Hippocampal formation (tissue), 2 donors: ENCODE measurements at regions not wholly inside any gene's neighbourhood (a gene's known extent, or its start where the extent isn't known, plus 50 kb on each side); places are given as distances from the start of the nearest gene placed in this dataset.

Experiments used
- DNase-seq, 2 donors: peaks; one replicate each; lab custom pipeline; 2025; lab: John Stamatoyannopoulos, UW

DNA sequence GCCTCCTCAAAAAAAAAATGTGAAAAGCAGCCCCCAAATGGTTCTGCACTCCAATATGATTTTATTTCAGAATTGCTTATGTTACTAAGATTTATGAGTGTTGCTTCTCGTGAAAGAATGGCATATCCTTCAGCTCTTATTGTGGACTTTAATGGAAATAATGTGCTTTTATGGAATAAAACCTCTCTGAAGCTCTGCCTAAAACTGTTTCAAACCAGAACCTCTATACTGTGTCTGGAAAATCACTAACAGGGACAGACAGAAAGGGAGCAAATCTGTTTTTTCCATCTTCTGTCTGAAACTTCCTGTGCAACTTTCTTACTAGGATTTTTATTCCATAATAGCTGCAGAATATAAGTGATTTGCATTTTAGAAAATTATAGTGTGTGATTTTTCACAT lies 493.1 kb downstream of the ANKRD50 start:
- no peak for DNase-seq

DNA sequence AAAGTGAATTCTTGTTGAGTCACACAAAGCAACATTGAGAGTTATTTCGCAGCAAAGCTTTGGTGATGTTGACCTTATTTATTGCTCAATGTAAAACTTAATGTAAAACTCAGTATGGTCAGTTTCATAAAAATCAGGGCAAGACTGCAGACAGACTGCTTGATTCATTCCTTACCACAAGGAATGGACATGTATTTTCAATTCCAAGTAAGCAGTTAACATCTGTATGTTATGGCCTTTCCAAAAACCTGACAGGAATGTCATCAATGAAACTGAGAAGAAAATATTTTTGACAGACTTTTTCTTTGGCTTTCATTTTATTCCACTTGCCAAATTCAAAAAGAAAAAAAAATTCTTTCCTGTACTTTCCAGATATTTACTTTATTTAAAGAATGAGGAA lies 488.3 kb downstream of the ANKRD50 start:
- no peak for DNase-seq

DNA sequence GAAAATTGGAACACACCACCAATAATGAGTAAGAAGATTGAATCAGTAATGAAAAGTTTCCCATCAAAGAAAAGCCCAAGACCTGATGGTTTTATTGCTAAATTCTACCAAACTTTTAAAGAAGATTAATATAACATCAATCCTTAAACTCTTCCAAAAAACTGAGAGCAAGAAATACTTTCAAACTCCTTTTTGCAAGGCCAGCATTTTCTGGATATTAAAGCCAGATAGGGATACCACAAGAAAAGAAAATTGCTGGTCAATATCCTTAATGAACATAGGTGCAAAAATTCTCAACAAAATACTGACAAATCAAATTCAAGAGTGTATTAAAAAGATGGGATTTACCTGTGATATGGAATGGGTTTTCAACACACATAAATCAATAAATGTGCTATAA lies 484.6 kb downstream of the ANKRD50 start:
- DNase-seq = no peak

DNA sequence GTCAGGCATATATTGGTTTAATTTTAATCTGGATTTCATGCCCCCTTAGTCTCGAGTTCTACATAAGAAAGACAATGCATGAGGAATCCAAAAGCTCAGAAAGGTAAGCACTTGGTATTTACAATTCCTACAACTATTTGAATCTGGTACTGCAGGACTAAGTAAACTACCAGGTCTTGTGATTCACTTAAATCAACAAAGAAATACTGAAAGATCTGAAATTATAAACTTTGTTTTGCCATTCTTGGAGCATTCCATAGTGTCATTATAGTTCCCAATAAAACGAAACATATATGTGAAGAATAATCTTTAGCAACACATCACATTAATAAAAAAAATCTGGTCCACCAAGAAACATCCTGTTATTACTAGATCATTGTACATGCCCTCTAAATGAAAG lies 482.3 kb downstream of the ANKRD50 start:
- no peak for DNase-seq

DNA sequence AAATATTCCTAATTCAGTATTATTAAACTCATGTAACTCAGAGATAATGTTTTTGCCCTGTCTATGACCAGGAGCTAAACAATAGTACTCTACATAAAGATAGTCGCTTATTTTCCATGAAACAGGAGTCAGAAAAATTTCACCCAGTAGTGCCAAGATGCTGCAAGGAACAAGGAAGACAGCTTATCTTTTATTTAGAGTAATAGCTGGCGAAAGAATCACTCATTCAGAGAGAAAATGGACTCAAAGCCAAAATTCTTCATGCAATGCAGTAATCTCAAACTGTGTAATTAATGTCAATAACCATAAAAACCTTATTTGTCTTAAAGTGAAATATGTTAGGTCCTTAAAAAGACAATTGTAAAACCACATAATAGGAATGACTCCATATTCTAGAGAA lies 477.8 kb downstream of the ANKRD50 start:
- no peak for DNase-seq

DNA sequence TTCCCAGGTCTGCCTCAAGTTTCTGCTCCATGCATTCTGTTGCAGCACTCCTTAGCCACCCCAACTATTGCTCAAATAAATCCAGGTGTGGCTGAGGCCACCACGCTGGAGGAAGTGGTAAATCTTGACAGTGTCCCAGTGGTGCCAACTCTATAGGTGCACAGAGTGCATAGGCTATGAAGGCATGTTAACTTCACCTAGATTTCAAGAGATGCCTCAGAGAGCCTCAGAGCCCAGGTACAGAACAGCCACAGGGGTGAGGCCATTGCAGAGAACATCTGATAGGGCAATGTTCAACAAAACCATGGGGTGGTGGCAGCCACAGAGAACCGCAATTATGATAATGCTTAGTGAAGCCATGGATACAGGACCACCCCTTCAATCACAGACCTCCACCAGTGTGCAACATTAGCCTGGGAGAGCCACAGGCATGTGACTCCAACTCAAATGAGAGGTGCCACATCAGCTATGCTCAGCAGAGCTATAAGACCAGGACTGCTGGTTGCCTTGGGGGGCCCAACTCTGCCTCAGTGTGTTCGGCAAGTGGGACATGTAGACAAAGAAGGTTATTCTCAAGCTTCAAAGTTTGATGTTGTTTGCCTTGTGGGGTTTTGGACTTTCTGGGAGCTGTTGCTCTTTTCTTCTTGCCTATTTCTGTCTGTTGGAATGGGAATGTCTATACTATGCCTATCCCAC lies 468.7 kb downstream of the ANKRD50 start:
- no peak for DNase-seq

DNA sequence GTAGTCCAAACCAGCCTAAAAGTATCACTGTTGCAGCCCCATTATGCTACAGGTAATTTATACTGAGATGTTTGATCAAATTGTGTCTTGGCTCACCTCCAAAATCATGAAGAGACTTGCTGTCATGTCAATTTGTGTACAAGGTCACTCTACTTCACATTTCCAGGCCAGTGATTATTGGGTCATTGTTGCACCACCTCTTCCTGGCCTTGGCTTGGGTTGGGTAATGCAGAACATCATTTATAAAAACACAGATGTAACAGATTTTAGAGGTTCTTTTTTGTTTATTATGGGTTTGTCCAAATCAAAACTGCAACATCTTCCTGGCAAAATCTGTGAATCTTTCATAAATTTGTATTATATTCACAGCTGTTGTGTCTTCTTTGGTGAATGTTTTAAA lies 459.5 kb downstream of the ANKRD50 start:
- no peak for DNase-seq

DNA sequence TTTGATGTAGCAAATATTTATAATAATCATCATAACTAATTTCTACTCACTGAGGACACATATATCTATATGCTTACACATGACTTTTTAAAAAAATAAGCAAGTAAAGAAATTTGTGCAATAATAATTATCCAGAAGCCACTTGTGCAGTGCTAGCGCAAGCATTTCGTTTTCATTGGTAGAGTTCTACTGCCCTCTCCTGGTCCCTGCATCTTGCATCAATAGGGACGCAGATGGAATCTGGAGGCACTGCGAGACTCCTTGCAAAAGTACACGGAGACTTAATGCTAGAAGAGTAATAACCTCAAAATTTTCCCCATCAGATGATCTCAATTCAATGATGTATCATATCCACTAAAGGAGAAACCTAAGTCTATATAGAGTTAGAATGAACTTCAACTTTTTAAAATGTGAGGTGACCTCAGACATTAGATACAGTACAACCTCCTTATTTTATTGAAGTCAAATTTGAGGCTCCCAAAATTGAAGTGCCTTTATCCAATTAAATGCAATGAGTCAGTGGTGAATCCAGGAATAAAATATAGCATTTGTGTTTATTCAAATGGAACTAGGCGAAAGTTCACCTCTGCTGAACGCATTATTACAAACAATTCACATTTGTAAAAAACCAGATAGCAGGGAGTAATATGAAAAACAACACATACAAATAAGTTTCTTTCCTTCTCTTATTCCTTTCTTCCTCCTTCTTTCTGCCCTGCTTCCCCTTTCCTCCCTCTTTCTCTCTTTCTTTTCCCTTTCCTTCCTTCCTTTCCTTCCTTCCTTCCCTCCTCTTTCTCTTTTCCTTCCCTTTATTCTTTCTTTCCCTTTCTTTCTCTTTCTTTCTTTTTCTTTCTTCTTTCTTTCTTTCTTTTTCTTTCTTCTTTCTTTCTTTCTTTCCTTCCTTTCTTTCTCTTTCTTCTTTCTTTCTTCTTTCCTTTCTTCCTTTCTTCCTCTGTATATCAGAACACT lies 450.0 kb downstream of the ANKRD50 start:
- DNase-seq = peak; percentile 22 to 73

DNA sequence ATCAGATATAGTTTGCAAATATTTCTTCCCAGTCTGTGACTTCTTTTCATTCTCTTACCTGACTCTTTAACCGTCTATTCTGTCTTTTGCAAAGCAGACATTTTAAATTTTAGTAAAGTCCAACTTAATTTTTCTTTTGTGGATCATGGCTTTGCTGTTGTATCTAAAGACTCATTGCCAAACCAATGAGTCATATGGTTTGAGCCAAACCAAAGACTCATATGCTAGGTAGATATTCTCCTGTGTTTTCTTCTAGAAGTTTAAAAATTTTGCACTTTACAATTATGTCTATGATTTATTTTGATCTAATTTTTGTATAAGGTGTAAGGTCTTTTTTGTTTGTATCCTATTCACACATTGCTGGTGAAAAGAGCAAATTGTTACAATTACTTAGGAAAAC lies 446.8 kb downstream of the ANKRD50 start:
- no peak for DNase-seq

DNA sequence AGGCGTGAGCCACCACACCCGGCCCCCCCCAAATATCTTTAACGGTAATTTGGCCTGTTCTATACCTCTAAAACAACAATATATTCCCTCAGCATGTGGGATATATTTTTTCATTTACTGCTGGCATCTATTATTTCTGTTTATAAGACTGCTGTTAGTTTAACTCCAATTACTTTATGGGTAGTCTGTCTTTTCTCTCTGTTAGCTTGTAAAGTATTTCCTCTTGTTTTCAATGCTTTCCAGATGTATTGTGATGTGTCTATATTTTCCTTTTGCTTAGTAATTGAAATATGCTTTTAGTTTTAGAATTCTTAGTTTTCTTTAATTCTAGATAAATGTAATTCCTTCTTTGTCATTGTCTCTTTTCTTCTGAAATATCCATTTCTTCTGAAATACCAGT lies 445.8 kb downstream of the ANKRD50 start:
- no peak for DNase-seq

DNA sequence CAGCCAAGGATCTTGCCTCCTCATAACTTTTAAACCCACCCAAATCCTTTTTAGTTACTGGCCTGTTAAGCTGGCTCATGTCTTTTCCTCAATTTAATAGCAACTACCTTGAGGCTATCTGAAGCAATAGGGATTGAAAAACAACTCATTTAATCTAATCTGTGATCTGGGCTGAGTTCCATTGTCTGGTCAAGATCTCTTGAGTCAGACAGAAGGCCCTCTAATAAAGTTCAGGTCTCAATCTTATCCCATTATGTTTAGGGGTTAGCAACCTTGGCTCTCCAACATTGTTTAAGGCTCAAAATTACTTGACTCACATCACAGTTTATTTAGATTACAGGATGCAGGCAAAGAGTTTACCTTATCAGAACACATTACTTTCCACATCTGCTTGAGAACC lies 436.1 kb downstream of the ANKRD50 start:
- DNase-seq = no peak

DNA sequence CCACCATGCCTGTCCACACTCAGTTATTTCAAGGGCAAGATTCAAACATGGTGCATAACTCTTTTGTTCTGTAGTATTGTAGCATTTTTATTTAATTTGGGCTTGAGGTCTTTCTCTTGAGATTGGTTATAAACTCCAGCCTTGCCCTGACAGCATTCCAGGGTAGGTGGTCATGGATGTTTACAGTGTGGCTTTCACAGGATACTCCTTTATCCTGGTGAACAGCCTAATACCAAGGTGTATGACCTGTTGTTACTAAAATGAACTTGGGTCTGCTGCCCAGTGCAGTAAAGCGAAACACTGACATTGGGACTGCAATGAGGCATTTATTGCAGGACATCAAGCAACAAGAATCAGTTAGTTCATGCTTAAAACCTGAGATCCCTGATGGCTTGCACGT lies 434.8 kb downstream of the ANKRD50 start:
- no peak for DNase-seq

DNA sequence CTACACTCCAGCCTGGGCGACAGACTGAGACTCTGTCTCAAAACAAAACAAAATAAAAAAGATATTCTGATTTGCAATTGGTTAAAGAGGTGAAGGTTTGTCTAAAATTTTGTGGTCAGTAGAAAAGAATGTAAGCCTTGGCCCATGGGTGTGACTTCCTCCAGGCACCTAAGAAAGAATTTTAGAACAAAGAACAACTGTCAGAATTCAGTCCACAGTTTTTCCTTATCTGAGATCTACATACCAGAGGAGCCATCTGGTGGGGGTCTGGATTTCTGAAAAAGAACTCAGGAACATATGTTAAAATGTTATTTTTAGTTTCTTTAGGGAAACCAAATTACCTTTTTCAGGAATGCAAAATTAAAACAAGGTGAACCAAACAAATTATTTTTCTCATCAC lies 434.1 kb downstream of the ANKRD50 start:
- no peak for DNase-seq

DNA sequence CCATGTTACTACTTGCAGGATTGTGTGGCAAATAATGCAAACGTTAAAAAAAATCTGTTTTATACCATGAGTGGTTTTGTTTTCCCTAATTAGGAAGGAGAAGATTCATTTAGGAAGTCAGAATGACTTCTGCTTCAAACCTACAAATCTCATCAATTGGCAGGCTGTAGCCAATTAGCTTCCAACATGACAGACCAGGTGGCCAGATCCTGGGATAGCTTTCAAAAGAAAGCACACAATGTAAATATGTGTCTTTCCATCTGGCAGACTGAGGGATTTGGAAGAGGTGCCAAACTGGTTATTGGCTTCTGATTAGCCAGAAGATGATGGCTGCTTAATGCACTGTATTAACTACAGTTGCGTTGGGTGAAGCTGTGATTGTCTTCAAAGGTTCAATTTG lies 432.8 kb downstream of the ANKRD50 start:
- peak in 1 of 2 donors; percentile 8 for DNase-seq

DNA sequence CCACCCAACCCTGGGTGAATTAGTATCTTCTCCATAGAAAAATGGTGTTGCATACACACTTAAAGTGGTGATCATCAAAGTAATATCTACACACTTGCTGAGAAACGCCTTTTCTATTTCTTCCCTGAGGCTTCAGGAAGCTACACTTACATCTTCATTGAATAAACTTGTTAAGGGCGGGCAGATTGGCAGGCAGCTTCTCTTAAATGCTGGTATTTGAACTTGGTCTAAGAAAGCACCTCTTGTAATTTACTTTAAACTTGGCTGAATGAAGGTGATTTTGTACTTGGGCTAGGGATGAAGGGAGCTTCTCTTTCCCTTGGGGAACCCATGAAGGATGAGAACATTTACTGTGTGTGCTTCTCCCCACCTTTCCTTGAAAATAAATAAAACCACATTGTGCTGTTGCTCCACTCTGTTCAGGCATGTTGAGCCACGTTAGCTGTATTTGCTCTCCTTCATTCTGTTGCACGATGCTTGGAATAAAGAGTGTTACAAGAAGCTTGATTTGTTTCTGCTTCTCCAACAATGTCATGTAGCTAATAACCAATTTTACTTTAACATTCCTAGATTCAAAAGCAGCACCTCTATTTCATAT lies 430.1 kb downstream of the ANKRD50 start:
- no peak for DNase-seq

DNA sequence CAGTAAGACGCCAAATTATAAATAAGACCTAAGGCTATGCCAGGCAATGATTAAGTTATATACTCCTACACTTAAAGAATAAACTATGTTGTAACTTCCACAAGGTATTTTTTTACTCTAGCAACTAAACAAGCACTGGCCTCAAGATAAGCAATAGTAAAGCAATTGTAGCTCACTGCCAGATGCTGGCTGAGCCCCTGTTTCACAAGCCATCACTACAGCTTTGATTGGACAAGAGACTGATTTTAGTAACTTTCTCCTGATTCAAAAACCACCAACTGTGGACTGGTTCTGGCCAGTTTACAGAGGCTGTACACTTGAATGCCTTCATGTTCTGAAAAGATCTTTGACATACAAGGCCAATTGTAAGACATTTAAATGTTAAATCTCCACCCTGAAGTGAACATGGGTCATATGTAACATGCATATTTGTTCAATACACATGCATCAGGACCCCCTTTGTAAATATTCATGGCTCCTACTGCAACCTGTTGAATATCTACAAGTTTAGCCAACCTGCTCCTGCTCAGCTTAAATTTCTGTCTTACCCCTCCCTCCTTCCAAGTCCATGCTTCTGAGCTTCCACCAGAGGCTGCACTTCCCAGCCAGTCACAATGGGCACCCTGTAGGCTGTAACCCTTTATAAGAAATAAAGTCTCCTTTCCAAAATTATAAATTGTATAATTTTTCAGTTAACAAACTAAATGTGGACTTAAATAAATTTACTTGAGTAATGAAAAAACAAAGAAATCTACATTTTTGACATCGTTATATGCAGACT lies 423.6 kb downstream of the ANKRD50 start:
- no peak for DNase-seq

DNA sequence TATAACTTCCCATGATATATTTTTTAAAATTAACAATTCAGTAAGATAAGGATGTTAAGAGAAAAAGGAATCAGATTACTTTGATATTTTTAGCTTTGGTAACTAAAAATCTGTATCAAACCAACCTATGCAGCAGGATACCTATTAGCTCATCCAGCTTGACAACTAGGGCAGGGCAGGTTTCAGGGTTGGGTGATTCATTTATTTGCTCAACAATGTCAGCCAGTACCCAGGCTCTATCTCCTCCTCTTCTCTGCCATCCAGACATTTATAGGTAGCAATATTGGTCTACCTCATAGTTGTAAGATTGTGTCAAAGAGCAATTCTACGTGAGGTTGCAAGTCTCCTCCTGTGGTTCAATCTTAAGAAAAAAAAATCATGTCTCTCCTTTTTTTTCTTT lies 421.9 kb downstream of the ANKRD50 start:
- no peak for DNase-seq

DNA sequence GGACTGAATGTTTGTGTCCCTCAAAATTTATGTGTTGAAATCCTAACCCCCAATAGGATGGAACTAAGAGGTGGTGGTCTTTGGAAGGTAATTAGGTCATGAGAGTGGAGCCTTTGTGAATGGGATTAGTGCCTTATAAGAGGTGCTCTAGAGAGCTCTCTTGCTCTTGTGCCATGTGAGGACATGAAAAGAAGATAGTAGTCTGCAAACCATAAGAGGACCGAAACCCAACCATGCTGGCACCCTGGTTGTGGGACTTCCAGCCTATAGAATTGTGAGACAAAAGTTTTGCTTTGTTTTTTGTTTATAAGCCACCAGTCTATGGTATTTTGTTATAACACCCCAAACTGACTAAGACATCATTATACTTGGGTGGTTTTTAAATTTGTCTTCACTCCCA lies 417.1 kb downstream of the ANKRD50 start:
- DNase-seq = no peak

DNA sequence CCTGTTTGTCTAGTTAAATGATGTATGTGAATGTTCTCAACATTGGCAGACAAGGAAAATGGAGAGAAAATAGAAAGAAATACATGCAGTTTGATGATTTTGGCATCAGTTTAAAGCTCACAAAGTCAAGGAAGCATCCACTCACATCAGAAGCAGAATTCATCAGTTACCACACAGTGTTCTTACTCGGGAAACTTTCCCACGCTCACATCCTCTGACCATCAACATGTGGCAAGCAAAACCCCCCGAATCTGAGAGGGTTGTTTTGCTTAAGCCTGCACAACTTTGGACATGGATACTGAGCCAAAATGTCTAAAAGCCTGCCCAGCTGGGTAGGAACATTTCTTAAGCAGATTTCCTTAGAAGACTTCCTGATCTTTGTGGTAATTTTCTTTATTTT lies 407.6 kb downstream of the ANKRD50 start:
- no peak for DNase-seq

DNA sequence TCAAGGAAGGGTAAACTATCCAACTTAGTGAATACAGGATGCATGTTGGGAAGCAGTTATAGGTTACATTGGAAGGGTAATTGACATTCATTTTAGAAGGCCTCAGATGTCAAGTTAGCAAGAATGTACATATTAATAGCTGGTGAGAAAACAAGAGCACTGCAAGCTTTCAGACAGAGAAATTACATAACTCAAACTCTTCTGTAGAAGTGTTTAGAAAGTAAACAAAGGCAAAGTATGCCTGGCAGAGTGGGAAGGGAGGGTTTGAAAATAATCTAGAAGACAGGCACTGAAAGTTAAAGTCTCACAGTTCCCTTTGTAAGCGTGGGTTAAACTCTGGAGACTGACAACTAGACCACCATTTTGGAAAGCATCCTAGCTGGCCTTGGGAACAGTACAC lies 406.2 kb downstream of the ANKRD50 start:
- DNase-seq = no peak

DNA sequence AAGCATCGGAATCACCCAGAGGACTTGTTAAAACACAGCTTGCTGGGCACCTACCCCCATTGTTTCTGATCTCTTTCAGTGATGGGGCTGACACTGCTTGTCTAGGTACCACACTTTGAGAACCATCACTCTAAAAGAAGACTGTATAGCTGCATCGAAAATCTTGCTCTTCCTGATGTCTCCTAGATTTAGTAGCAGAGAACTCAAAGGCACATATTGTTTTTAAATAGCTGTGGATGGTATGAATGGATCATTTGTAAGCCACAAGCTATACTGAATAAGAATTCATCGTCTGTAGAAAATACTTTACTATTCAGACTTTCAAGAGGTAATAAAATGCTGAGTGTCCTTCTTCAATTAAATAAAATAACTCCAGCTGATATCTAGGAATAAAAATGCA lies 405.4 kb downstream of the ANKRD50 start:
- DNase-seq = no peak

DNA sequence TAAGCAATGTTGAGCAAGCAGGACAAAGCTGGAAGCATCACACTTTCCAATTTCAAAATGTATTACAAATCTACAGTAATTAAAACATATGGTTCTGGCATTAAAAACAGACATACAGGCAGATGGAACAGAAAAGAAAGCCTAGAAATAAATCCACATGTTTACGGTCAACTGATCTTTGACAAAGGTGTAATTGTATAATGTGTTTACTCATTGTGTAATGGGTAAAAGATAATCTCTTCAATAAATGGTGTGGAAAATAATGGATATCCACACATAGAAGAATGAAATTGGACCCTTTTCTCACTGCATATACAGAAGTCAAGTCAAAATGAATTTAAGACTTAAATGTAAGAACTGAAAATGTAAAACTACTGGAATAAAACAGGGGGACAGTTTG lies 394.2 kb downstream of the ANKRD50 start:
- DNase-seq = no peak
